NCI-H2227 (cell line): ENCODE measurements at regions not wholly inside any gene's neighbourhood (a gene's known extent, or its start where the extent isn't known, plus 50 kb on each side); places are given as distances from the start of the nearest gene placed in this dataset.

Experiments used
- DNase-seq: peaks from one replicate; lab custom pipeline; 2025; ENCODE audit not compliant: unreplicated experiment; lab: John Stamatoyannopoulos, UW

DNA sequence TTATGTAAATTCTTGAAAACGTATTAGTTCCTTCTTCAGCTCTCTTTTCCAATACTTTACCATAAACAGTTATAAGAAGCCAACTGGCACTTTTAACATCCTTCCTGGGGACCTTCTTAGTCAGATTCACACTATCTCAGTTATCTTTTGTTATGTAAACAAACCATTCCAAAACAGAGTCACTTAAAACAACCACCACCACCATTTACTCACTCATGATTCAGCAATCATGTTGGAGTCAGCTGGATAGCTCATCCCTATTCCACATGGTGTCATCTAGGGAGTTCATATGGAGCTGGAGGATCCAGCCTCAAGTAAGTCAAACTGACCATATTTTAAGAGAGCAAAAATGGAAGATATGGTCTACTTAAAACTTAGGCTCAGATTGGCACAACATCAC lies 240.3 kb upstream of the IRX3 start:
- no peak for DNase-seq

DNA sequence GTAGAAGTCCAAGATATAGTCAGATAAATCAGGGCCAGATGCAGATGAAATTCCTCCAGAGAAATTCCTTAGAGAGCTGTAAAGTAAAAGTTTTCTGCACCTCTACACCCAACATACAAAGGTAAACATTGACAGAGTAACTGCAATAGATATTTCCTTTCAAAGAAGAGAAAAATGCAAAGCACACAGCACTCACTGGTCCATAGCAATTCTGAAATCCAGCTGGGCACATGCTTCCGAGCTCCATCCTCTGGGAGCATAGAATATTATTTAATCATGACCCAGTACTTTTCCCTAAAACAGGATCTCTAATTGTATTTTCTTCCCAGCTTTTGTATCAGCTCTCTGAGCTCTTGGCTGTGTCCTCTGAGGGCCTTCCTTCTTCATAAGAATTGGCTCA lies 239.5 kb upstream of the IRX3 start:
- DNase-seq, result no peak

DNA sequence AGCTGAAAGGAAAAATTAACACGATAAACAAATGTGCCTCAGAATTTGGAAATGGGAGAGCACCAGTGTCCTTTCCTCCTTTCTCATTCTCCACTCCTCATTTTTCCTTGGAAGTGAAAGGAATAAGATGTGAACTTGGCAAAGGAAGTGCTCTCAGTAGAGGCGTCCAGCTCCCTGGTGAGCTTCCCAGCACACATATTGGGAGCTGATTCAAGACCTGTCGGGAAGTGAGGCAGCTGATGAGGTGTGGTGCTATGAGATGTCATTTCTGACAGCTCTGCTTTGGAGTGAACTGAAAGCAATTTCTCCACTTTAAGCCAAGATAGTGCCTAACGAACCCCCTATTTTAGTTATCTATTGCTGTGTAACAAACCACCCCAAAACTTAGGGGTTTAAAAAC lies 238.5 kb upstream of the IRX3 start:
- no peak for DNase-seq

DNA sequence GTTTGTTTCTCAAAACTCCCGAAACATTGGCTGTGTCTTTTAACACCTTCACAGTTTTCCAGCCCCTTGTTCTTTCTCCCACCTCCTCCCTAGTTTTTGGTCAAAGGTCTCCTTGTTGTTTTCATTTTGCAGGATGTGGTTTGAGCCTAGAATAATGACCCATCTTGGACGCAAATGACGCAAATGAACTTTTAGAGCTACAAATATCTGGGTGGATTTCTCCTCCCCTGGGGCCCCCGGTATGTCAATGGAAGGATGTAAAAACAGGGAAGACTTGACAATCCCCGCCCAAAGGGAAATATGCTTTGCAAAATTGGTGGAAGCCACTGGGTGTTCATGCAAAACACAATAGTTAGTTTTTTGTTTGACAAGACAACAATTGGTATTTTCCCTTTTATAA lies 236.0 kb upstream of the IRX3 start:
- no peak for DNase-seq

DNA sequence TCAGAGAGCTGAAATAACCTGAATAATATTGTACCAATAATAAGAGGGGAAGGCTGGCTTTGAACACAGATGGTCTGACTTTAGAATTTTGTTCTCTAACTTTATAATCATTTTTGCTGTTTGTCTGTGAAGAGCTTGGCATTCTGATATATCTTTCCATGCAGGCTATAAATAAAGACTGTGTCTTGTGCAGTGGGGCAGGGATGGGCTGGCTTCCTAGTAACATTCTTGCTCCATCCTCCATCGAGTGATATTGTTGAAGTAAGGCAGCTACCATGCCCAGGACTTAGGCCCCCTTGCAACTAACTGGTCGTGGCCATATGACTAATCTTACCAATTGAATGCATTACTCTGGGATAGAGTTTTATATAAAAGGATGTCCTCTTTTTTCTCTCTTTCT lies 234.7 kb upstream of the IRX3 start:
- DNase-seq, result no peak

DNA sequence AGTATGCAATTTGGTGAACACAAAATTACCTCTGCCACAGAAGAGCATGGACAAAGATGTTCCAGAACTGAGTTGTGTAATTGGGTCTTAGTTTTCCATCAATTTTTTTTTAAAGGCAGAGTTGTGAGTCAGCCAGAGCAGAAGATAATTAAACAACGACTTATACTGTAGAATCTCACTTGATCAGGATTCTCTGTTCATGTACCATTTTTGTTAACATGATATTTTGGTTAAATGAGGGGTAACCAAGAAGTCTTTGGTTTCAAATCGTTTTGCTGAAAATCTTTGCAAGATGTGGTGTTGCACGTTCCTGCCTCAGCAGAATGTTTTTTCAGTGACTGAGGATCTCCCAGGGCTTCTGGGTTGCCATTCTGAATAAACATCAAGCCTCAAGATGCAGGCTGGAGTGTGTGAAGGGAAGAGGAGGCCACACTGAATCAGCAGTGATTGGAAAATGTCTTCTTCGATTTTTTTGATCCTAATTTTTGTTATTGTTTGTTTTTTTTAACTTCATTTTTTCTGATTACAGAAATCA lies 232.6 kb upstream of the IRX3 start:
- DNase-seq, result no peak

DNA sequence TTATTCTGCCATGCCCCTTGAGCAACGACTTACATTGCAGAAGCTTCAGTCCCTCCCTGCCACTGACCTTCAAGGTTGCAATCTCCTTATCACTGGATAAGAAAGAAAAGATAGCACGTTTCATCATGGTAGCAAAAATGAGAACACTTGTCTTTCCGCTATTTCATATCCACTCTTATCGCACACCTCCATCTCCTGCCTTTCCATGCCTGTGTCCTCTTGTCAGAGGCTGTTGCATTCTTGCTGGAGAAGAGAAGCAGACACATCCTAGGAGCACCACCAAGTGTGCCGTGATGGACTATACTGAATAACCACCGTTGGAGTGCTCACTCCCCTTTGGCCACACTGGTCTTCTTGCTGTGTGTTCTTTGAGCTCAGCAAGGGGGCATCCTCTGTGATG lies 230.6 kb upstream of the IRX3 start:
- DNase-seq, result no peak

DNA sequence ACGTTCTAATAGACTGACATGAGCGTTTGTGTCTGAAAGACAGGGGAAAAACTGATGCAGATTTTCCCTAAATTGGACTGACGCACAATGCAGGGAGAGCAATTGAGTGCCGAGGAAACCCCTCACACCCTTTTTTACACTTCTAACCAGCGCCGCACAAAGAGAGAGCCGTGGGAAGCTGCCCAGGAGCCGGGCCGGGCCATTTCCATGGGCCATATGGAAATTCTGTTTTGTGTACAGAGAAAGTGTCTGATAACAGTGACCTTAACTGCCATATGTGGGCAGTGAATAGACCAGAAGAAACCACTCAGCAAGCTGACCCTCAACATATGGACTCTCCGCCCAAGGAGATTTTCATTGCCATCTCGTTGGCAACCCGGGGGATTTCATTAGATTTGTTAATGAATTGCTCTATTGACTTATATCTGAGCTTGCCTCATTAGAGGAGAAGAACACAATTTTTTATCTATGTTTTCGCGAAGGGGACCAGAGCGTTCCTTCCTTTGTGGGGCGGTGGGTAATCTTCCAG lies 225.9 kb upstream of the IRX3 start:
- no peak for DNase-seq

DNA sequence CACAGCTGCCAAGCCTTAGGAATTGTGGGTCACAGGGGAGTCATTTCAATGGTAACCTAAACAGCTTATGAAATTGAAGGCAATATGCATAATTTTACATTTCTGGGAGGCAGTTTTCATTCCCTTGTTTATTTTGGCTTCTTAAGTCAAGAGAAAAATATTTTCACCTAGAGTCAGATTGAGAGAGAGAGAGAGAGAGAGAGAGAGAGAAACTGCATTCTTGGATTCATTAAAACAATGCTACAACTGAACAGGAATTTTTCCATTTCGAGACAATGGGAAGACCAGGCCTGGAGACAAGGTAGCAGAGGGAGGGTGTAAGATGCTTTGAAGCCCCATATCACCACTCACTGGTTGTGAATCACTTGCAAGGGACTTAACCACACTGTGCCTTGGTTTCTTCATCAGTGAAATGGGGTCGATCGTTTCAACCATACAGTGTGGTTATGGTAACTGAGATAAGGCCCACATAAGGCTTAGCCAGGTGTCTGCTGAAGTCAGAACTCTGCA lies 224.7 kb upstream of the IRX3 start:
- DNase-seq, result no peak

DNA sequence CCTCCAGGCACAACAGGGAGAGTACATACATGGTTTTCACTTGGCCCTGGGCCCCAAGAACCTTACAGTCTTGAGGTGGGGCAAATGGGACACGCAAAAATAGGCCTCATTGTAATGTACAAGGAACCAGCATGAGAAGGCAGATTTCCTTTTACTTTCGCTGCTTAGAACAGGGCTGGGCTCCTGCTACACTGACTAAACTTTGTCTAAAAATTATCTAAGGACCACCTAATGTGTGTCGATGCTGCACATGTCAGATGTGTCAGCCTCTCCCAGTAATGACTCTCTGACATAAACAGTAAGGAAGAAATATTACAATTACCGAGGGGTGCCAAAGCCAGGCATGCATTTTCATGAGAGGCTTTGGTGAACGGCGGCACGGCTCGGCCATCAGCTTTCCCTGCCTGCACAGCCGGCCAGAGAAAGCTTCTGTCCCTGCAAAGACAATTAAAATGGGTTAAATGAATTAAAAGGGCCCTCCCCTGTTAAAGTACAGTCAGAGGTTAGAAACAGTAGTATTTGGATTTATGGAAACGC lies 224.2 kb upstream of the IRX3 start:
- DNase-seq, result no peak

DNA sequence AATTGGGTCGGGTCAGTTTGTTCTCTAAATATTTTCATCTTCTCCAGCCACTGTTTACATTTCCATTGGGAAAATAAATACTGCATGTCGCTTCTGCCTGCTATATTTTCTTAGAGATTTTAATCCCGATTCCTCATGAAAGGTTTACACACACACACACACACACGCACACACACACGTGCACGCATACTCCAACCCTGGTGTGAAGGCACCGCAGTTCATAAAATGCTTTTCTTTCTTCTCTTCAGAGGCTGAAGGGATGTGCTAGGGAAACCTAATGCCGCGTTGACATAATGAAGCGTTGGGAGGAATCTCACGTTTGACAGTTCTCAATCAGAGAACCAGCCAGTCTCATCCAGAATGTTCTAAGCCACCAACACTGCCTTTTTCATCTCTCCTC lies 222.9 kb upstream of the IRX3 start:
- no peak for DNase-seq

DNA sequence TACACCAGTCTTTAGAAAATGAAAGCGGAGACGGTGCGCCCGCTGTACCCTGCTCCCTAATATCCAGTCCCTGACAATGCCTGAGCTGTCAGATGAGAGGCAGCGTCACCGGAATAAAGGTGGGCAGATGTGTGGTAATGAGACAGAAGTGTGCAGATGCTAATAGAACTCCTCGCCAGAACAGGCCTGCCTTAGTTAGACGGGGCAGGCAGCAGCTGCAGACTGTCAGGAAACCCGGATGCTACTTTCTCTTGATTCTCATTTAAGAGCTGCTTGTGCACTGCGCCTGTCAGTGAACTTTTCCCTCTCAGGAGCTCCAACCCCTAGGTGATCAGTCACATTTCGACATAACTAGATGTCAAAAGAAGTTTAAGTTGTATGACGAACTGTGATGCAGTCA lies 221.8 kb upstream of the IRX3 start:
- DNase-seq, result no peak

DNA sequence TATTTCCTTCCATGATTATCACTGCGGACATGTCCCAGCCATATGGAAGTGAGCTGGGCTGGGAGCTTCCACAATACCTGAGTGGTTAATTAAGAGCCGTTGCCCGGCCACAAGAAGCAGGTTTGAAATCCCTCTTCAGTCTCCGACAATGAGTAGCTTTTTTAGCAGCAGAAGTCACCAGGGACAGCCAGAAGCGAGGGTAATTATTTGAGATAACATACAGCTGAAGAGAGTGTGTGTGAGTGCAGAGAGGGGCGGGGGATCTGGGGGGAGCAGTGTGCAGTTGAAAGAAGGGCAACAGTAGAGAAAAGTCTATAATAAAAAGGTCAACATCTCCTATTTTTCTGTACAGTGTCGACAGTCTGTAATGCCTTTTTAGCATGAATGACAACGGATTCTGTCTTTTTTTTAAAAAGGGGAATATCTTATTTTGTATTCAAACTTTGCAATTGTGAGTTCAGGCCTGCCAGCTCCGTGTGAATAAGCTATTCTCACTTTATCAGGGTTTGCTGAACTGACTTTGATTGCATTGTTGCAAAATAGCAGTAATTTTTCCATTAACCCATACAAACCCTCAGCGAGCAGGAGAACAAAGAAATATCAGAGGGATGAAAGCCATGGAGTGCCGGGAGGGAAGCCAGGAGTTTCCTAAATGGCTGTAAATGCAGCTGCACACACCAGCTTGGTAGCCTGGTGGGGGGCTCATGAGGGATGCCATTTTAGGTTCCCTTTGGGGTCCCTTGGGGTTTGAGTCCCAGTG lies 220.3 kb upstream of the IRX3 start:
- DNase-seq, result peak; percentile 82

DNA sequence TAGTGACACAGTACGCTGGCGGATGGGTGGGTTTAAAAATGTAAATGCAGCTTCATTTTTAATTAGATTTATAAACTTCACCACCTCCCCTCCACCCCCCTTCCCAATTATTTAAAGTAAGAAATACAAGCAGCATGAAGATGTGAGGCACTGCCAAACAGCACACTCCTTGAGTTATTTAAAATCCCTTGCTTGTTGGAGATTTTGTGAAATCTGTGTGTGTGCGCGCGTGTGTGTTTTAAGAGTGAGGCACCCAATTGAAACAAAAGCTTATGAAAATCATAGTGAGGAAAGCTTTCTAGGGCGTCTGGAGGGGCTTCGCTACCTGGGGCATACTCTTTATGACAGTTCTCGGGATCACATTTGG lies 219.6 kb upstream of the IRX3 start:
- DNase-seq, result no peak

DNA sequence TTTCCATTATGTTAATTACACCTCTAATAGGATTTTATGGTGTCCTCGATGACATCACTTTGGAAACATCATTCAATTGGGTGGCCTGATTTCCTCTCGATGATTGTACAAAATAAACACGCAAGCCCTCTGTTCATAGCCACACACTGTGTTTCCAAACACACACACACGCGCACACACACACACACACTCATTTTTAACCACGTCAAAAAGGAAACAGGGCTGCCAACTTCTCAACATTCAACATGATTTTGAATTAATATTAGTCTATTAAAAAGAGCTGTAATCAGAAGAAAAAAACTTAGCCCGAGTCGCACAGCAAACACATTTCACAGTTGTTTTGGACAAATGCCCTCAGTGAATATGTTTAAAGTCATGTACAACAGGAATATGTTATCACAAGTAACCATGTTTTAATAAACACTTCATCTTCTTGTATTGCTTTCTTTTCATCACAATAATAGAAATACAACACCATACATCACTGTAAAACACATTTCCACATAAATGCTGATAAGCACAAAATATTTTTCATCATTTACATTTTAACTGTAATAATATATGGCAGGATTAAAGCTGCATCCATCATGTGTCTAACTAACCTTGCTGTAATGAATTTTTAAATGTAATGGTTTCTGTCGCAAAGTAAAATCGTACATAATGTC lies 219.1 kb upstream of the IRX3 start:
- DNase-seq, result peak; percentile 7

DNA sequence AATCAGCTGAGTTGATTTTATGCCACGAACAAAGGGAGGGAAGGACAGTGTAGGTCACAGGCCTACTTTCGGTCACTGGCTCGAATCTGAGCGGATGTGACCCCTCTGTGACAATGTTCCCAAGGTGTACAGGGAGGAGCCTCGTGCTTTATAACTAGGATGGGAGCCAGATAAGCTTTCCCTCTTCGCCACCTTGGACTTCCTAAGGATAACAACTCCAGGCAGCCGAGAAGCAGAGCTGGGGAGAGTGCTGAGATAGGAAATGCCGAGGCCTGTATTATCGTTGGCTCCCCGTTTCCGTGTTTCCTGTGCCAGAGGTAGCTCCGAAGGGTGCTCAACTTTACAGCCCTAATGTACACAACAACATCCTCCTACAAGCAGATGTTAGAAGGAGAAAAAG lies 217.8 kb upstream of the IRX3 start:
- no peak for DNase-seq

DNA sequence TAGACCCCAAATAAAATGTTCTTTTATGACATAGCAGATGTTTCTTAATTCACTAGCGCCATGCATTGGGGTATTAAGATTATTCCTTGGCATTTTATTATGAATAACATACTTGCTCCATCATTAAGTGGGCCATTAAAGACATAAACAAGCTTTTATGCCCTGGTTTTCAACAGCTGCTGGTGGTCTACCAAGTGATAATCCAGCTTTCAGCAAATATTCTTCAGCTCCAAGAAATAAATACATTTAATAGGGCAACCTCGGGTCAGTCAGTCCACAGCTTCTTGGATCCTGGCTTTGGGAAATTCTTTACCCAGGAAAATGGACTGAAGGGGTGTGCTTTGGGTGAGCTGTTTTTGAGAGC lies 217.3 kb upstream of the IRX3 start:
- no peak for DNase-seq

DNA sequence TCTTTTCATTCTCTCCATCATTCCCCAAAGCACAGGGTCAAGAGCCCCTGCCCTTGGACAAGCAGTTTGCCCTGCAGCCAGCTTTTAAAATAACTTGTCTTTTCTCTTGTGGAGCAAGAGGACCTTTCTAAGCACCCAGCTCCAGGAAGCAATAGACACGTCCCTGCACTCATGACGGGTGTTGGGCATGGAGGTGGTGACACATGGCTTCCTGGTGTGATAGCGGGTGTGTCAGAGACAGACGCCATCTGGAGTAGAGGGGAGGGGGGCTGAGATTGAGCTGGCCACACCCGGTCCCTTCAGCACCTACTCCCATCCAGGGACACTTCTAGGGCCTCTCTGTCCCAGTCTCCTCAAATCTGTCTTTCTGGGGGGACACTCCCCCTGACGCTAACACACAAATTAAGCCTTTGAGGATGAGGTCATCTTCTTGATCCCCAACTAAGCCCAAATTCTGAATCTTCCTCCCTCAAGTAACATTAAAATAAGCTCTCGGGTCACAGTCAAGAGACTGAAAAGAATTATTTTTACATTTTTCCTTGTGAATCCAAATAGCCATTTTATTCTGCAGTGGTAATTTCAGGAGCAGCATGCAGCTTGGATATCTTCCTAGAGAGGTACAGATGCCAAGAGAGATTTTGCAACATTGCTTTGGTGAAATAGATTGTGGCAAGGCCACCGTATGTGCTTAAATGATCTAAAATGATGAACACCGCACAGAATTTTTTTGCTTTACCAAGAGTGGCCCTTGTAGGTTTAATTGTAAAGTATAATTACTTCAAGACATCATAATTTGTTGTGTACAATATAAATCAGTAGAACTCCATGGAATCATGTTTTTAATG lies 216.6 kb upstream of the IRX3 start:
- DNase-seq, result no peak

DNA sequence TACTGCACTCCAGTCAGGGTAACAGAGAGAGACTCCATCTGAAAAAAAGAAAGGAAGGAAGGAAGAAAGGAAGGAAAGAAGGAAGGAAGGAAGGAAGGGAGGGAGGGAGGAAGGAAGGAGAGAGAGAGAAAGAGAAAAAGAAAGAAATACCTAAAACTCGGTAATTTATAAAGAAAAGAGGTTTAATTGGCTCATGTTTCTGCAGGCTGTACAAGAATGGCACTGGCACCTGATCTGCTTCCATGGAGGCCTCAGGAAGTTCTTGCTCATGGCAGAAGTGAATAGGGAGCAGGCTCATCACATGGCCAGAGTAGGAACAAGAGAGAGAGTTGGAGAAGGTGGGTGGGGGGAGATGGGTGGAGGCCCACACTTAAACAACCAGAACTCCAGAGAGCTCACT lies 215.2 kb upstream of the IRX3 start:
- no peak for DNase-seq

DNA sequence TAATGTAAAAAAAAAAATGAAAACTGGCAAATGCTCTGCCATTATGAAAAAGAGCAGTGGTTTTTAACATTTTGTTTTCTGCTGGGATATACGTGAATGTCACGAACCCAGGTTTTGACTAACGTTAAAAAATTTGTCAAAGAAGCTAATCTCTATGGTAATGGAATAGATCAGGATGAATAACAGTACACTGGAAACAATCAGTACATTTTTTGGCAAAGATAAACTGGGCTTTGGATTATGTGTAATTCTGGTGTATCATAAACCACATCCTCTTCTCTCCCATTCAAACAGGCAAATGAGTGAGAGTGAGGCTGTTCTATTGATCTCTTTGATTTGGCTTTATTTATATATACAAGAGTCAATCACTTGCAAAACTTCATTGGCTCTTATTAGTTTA lies 207.0 kb upstream of the IRX3 start:
- no peak for DNase-seq

DNA sequence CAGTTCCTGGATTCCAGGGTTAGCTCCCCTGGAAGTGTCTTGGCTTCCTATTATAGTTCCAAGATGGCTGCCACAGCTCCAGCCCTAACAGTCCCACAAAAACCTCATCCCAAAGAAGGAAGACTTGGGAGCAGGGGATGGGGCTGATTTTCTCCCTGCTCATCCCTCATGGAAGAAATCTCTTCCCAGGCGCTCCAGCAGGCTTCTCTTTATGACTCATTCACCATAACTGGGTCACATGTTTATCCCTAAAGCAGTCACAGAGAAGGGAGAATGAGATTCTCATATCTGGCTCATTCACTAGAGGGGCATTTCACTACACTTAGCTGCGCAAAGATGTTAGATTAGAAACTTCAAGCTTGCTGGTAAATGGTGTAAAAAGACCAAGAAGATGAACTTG lies 206.5 kb upstream of the IRX3 start:
- no peak for DNase-seq
